HG03575 (cell line): ENCODE measurements at regions not wholly inside any gene's neighbourhood (a gene's known extent, or its start where the extent isn't known, plus 50 kb on each side); places are given as distances from the start of the nearest gene placed in this dataset.
"Not testable (repeated sequence)": the region's sequence is repeated elsewhere in the genome, so short reads cannot be mapped to it uniquely, and the experiment has no call there.

ENCODE experiments used
- ATAC-seq: cut with Tn5 transposase; IDR thresholded peaks from one replicate; pipeline ENCODE4 v1.9.1; 2021; ENCODE audit not compliant: unreplicated experiment, insufficient number of reproducible peaks, low FRiP score; ENCODE audit errors: extremely low read depth

GRCh38 chr5:106401561-106401960 lies 1269.2 kb downstream of the EFNA5 start:
- ATAC-seq: no peak

- no peak for ATAC-seq
Observed at GRCh38 chr5:106399391-106399790, 1271.3 kb downstream of the EFNA5 start.

GRCh38 chr5:106397700-106398099 lies 1273.0 kb downstream of the EFNA5 start:
- no peak for ATAC-seq

GRCh38 chr5:106393276-106393675 lies 1277.5 kb downstream of the EFNA5 start:
- no peak for ATAC-seq

GRCh38 chr5:106392766-106393165 lies 1278.0 kb downstream of the EFNA5 start:
- ATAC-seq: no peak

GRCh38 chr5:106387767-106388166 lies 1283.0 kb downstream of the EFNA5 start:
- not testable (repeated sequence) for ATAC-seq

- no peak for ATAC-seq
Observed at GRCh38 chr5:106386287-106386686, 1284.5 kb downstream of the EFNA5 start.

GRCh38 chr5:106380736-106381135 lies 1290.0 kb downstream of the EFNA5 start:
- no peak for ATAC-seq

- ATAC-seq: no peak
Observed at GRCh38 chr5:106376522-106376921, 1294.2 kb downstream of the EFNA5 start.

- no peak for ATAC-seq
Observed at GRCh38 chr5:106374956-106375355, 1295.8 kb downstream of the EFNA5 start.

GRCh38 chr5:106368021-106368420 lies 1302.7 kb downstream of the EFNA5 start:
- ATAC-seq: no peak

- ATAC-seq: no peak
Observed at GRCh38 chr5:106367281-106367680, 1303.5 kb downstream of the EFNA5 start.

GRCh38 chr5:106363578-106363977 lies 1307.2 kb downstream of the EFNA5 start:
- ATAC-seq: no peak

GRCh38 chr5:106361905-106362304 lies 1308.8 kb downstream of the EFNA5 start:
- no peak for ATAC-seq

GRCh38 chr5:106331415-106331814 lies 1339.3 kb downstream of the EFNA5 start:
- ATAC-seq: no peak

- ATAC-seq: no peak
Observed at GRCh38 chr5:106324356-106324755, 1346.4 kb downstream of the EFNA5 start.

- ATAC-seq: no peak
Observed at GRCh38 chr5:106321242-106321641, 1349.5 kb downstream of the EFNA5 start.

GRCh38 chr5:106314221-106314824 lies 1356.4 kb downstream of the EFNA5 start:
- no peak for ATAC-seq

GRCh38 chr5:106312360-106312759 lies 1358.4 kb downstream of the EFNA5 start:
- ATAC-seq: no peak

- no peak for ATAC-seq
Observed at GRCh38 chr5:106311230-106311915, 1359.4 kb downstream of the EFNA5 start.

- no peak for ATAC-seq
Observed at GRCh38 chr5:106307265-106307664, 1363.5 kb downstream of the EFNA5 start.
